Spleen (tissue), 11 donors: ENCODE measurements at regions not wholly inside any gene's neighbourhood (a gene's known extent, or its start where the extent isn't known, plus 50 kb on each side); places are given as distances from the start of the nearest gene placed in this dataset.

Experiments
- DNase-seq: peaks from one replicate; pipeline ENCODE4 v3.0.0-alpha.2; 2020
- H3K27ac ChIP-seq, 8 donors: fragments of 200-600 bp; sonication (generic) in 7 of 8; 1 replicate in 4 of 8; 2 replicates in 4 of 8; pipeline versions ENCODE4 v1.5.0 to v1.8.0; 2016 to 2021; ENCODE audit warnings: inconsistent platforms in 4 of 8, mild to moderate bottlenecking in 4 of 8, moderate library complexity in 1 of 8
- H3K27me3 ChIP-seq, 7 donors: fragments of 200-600 bp; sonication (generic) in 6 of 7; replicated peaks in 1 of 7; 1 replicate in 4 of 7; 2 replicates in 3 of 7; pipeline versions ENCODE4 v1.5.0 to v1.8.0; 2016 to 2021; ENCODE audit warnings: inconsistent platforms in 3 of 7, mild to moderate bottlenecking in 1 of 7
- H3K36me3 ChIP-seq, 6 donors: fragments of 200-600 bp; sonication (generic) in 5 of 6; 1 replicate in 4 of 6; 2 replicates in 2 of 6; pipeline versions ENCODE4 v1.5.0 to v1.8.0; 2016 to 2021; ENCODE audit warnings: inconsistent platforms in 2 of 6
- H3K4me1 ChIP-seq, 6 donors: fragments of 200-600 bp; sonication (generic) in 5 of 6; 1 replicate in 3 of 6; 2 replicates in 3 of 6; pipeline versions ENCODE4 v1.5.0 to v1.8.0; 2016 to 2021; ENCODE audit warnings: inconsistent platforms in 3 of 6
- H3K4me3 ChIP-seq, 8 donors: fragments of 200-600 bp; sonication (generic) in 7 of 8; 1 replicate in 4 of 8; 2 replicates in 4 of 8; pipeline versions ENCODE4 v1.5.0 to v1.8.0; 2016 to 2021; ENCODE audit warnings: inconsistent platforms in 4 of 8, mild to moderate bottlenecking in 4 of 8, moderate library complexity in 2 of 8
- H3K9me3 ChIP-seq, 8 donors: fragments of 200-600 bp; sonication (generic) in 7 of 8; 1 replicate in 4 of 8; 2 replicates in 4 of 8; pipeline versions ENCODE4 v1.5.0 to v1.8.0; 2016 to 2021; ENCODE audit warnings: inconsistent platforms in 4 of 8
- CTCF ChIP-seq, 11 experiments: fragments of 200-600 bp in 7 of 11; fragments of 450-650 bp in 4 of 11; sonication (generic) in 4 of 11; IDR thresholded peaks in 8 of 11; conservative IDR thresholded peaks in 3 of 11; 1 replicate in 7 of 11; 2 replicates in 4 of 11; pipeline versions ENCODE4 v1.4.0 to v1.8.0; 2016 to 2021; ENCODE audit warnings: antibody characterized with exemption in 11 of 11, inconsistent platforms in 4 of 11, mild to moderate bottlenecking in 1 of 11
- POLR2A ChIP-seq, 3 donors: fragments of 450-650 bp; IDR thresholded peaks; one replicate each; pipeline ENCODE4 v1.5.1; 2017; ENCODE audit warnings: antibody characterized with exemption in 3 of 3, mild to moderate bottlenecking in 1 of 3
- POLR2AphosphoS5 ChIP-seq, 3 donors: sonication (generic); formaldehyde crosslinking; IDR thresholded peaks; one replicate each; pipeline ENCODE4 v1.5.1; 2017; ENCODE audit warnings: antibody characterized with exemption in 3 of 3
- WGBS, 5 donors: extraction: QIAGEN DNeasy Blood & Tissue Kit in 3 of 5; methylation state at CpG; one replicate each; pipeline versions ENCODE4 v1.1.5 to v1.1.7; 2013 to 2018; 5-methylcytosine and 5-hydroxymethylcytosine counted together
- intact Hi-C: fragments of 100-400 bp; cut with DNase I; formaldehyde crosslinking; loops from one replicate; pipeline ENCODE4 v1.15.0; 2023; ENCODE audit warnings: low total_unique reads
- donor health status: healthy with polysubstance abuse.
- donor health status: DM: no; HTN: no; CAD: no; lungs with moderate emphysema.
- donor health status: DM: no; HTN: no; CAD: no.
- donor health status: Bipolar disorder and iron deficiency.
- donor health status: healthy.
- donor health status: DM: no; HTN: no; CAD: no.
- donor health status: DM: yes; HTN: yes; CAD: no.

DNA sequence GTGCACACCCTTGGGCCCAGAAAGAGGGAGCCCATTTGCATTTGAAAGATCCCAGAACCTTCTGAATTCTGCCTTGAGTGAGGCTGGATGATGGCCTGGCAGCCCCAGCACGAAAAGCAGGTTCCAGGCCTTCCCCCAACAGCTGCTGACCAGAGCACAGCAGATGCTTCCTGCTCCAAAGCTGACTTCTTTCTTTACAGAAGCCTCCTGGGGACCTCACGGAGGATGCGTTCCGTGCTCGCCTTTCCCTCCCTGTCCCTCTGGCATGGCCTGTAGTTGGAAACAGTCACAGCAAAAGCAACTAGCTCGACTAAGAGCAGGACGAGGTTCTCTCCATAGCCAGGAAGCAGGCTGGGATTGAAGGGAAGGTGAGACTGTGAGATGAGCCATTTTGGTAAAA lies 107.7 kb upstream of the B3GAT1 start:
- 20 to 47% (median 26%) methylated on average over 7 of the region's 7 CpGs for whole genome bisulfite sequencing, 5 donors
- peak; percentile 47 for DNase-seq
- intact Hi-C loops, result no loop called here
- H3K36me3 ChIP-seq, result no peaks in the 10 kb centered on the region
- peaks cover 0 to 33% (median 0%) of the 10 kb centered on the region in 7 donors for H3K27me3 ChIP-seq
- H3K4me3 ChIP-seq, result no peak overlapping the region
- TF ChIP-seq POLR2AphosphoS5 (IDR thresholded peaks at IDR 0.05), result no peak
- no peaks in the 10 kb centered on the region for H3K4me1 ChIP-seq
- no peak overlapping the region for H3K27ac ChIP-seq
- no peaks in the 10 kb centered on the region for H3K9me3 ChIP-seq

DNA sequence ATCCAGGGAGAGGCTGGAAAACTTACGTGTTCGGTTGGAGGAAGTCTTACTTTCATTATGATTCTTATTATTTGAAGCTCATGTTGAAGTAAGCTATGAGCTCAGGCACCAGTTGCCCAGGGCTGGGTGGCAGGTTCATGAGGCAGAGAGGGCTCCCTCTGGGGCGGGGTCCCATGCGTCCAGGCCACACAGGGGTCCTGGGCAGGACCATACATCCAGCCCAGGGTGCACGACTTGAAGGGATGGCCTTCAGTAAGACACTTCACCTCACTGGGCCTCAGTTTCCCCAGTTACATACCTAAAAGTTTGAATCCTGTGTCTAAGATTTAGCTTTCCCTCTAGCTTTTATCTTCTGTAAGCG lies 107.3 kb upstream of the B3GAT1 start:
- Histone ChIP-seq H3K4me1 (no peaks in the 10 kb centered on the region), H3K27ac (no peak overlapping the region), H3K9me3 (no peaks in the 10 kb centered on the region), H3K36me3 (no peaks in the 10 kb centered on the region), H3K27me3 (peaks cover 0 to 38% (median 0%) of the 10 kb centered on the region in 7 donors), H3K4me3 (no peak overlapping the region)
- peak; percentile 60 for DNase-seq
- intact Hi-C loops, result no loop called here
- TF ChIP-seq POLR2AphosphoS5 (IDR thresholded peaks at IDR 0.05) (no peak), POLR2A (IDR thresholded peaks at IDR 0.05) (no peak), CTCF (IDR thresholded peaks at IDR 0.05 in 8 of 11, conservative IDR thresholded peaks at IDR 0.05 in 3 of 11) (no peak)
- WGBS, 5 donors, result 74 to 80% (median 78%) methylated on average over 6 of the region's 6 CpGs

DNA sequence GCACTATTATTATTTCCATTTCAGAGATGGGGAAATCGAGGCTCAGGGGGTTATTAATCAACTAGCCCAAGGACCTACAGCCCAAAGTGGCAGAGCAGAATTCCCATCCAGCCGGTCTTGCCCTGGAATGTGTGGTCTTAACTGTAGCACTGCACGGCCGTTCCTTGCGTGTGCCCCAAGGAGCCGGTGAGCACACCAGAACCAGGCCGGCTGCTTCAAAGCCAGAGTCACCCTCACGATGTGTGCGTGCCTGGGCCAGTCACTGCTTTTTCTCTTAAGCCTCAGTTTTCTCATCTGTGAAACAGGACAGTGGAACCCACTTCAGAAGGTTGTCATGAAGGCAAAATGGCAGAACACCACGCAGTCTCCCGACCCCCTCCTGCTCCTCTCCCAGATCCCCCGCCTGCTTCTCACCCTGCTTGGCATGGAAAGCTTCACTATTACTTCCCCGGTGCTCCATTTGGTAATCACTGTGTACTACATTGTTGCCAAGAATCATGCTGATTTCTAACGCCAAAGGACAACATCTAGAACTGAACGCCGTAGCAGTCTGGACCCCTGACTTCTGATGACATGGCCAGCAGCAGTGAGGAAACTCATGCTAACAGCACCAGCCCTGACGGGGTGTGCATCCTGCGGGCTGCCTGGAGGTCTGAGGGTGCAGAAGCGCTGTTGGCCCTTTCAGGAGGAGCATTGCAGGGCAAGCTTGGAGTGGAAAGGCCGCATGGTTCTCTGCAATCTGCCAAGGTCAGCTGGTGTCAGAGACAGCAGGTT lies 106.8 kb upstream of the B3GAT1 start:
- H3K27me3 ChIP-seq, result peaks cover 0 to 42% (median 0%) of the 10 kb centered on the region in 7 donors
- H3K4me1 ChIP-seq, result no peaks in the 10 kb centered on the region
- no peaks in the 10 kb centered on the region for H3K9me3 ChIP-seq
- no peaks in the 10 kb centered on the region for H3K36me3 ChIP-seq
- H3K4me3 ChIP-seq, result no peak overlapping the region
- intact Hi-C loops, result no loop called here
- 84 to 92% (median 86%) methylated on average over 20 of the region's 20 CpGs for WGBS, 5 donors
- peak; percentile 54 for DNase-seq
- no peak overlapping the region for H3K27ac ChIP-seq
- TF ChIP-seq POLR2AphosphoS5 (IDR thresholded peaks at IDR 0.05), result no peak
- TF ChIP-seq POLR2A (IDR thresholded peaks at IDR 0.05), result no peak
- no peak for TF ChIP-seq CTCF (IDR thresholded peaks at IDR 0.05 in 8 of 11, conservative IDR thresholded peaks at IDR 0.05 in 3 of 11)

- Histone ChIP-seq H3K27me3 (peaks cover 0 to 52% (median 0%) of the 10 kb centered on the region in 7 donors), H3K27ac (no peak overlapping the region), H3K4me1 (no peaks in the 10 kb centered on the region), H3K9me3 (no peaks in the 10 kb centered on the region), H3K4me3 (no peak overlapping the region), H3K36me3 (no peaks in the 10 kb centered on the region)
- intact Hi-C loops, result no loop called here
- DNase-seq, result peak; percentile 31
- 65 to 76% (median 73%) methylated on average over 14 of the region's 14 CpGs for WGBS, 5 donors
- TF ChIP-seq CTCF (IDR thresholded peaks at IDR 0.05 in 8 of 11, conservative IDR thresholded peaks at IDR 0.05 in 3 of 11) (no peak), POLR2A (IDR thresholded peaks at IDR 0.05) (no peak), POLR2AphosphoS5 (IDR thresholded peaks at IDR 0.05) (no peak)
Observed at GRCh38 chr11:134517621-134518293, 105.7 kb upstream of the B3GAT1 start.
